ENCODE measurements at regions not wholly inside any gene's neighbourhood (a gene's known extent, or its start where the extent isn't known, plus 50 kb on each side); places are given as distances from the start of the nearest gene placed in this dataset.

GRCh38 chr12:63423839-63424238 lies 244.5 kb downstream of the DPY19L2 start:
- Histone ChIP-seq H3K4me3 (ENCODE audit: low read depth, low read length) (no peak overlapping the region), H3K36me3 (ENCODE audit: control insufficient read depth, insufficient read depth, low read length) (no peaks in the 10 kb centered on the region), H3K27me3 (ENCODE audit: control insufficient read depth, insufficient read depth, low read length) (no peaks in the 10 kb centered on the region)
- TF ChIP-seq, protein P1, sequence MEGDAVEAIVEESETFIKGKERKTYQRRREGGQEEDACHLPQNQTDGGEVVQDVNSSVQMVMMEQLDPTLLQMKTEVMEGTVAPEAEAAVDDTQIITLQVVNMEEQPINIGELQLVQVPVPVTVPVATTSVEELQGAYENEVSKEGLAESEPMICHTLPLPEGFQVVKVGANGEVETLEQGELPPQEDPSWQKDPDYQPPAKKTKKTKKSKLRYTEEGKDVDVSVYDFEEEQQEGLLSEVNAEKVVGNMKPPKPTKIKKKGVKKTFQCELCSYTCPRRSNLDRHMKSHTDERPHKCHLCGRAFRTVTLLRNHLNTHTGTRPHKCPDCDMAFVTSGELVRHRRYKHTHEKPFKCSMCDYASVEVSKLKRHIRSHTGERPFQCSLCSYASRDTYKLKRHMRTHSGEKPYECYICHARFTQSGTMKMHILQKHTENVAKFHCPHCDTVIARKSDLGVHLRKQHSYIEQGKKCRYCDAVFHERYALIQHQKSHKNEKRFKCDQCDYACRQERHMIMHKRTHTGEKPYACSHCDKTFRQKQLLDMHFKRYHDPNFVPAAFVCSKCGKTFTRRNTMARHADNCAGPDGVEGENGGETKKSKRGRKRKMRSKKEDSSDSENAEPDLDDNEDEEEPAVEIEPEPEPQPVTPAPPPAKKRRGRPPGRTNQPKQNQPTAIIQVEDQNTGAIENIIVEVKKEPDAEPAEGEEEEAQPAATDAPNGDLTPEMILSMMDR (IDR thresholded peaks at IDR 0.05; ENCODE audit: insufficient read depth, low read length, severe bottlenecking), result no peak
- DNase-seq (ENCODE audit: low read depth) (no peak), FAIRE-seq (no peak)

GRCh38 chr12:63420206-63420644 lies 248.1 kb downstream of the DPY19L2 start:
- TF ChIP-seq, protein P1 (IDR thresholded peaks at IDR 0.05; ENCODE audit: insufficient read depth, low read length, severe bottlenecking), result peak; percentile 33
- Histone ChIP-seq H3K4me3 (ENCODE audit: low read depth, low read length) (no peak overlapping the region), H3K27me3 (ENCODE audit: control insufficient read depth, insufficient read depth, low read length) (no peaks in the 10 kb centered on the region), H3K36me3 (ENCODE audit: control insufficient read depth, insufficient read depth, low read length) (no peaks in the 10 kb centered on the region)
- DNase-seq (ENCODE audit: low read depth) (peak; percentile 27), FAIRE-seq (no peak)

- Histone ChIP-seq H3K4me3 (ENCODE audit: low read depth, low read length) (no peak overlapping the region), H3K36me3 (ENCODE audit: control insufficient read depth, insufficient read depth, low read length) (no peaks in the 10 kb centered on the region), H3K27me3 (ENCODE audit: control insufficient read depth, insufficient read depth, low read length) (no peaks in the 10 kb centered on the region)
- DNase-seq (ENCODE audit: low read depth) (peak; percentile 83), FAIRE-seq (no peak)
- TF ChIP-seq, protein P1 (IDR thresholded peaks at IDR 0.05; ENCODE audit: insufficient read depth, low read length, severe bottlenecking), result no peak
Measured at GRCh38 chr12:63419154-63419553, 249.1 kb downstream of the DPY19L2 start.

GRCh38 chr12:63416788-63417187 lies 251.5 kb downstream of the DPY19L2 start:
- H3K4me3 ChIP-seq (ENCODE audit: low read depth, low read length), result no peak overlapping the region
- TF ChIP-seq, protein P1 (IDR thresholded peaks at IDR 0.05; ENCODE audit: insufficient read depth, low read length, severe bottlenecking), result no peak
- H3K36me3 ChIP-seq (ENCODE audit: control insufficient read depth, insufficient read depth, low read length), result no peaks in the 10 kb centered on the region
- H3K27me3 ChIP-seq (ENCODE audit: control insufficient read depth, insufficient read depth, low read length), result no peaks in the 10 kb centered on the region
- FAIRE-seq, result no peak
- DNase-seq (ENCODE audit: low read depth), result no peak

GRCh38 chr12:63415357-63415756 lies 252.9 kb downstream of the DPY19L2 start:
- DNase-seq (ENCODE audit: low read depth) (no peak), FAIRE-seq (no peak)
- Histone ChIP-seq H3K36me3 (ENCODE audit: control insufficient read depth, insufficient read depth, low read length) (no peaks in the 10 kb centered on the region), H3K27me3 (ENCODE audit: control insufficient read depth, insufficient read depth, low read length) (no peaks in the 10 kb centered on the region), H3K4me3 (ENCODE audit: low read depth, low read length) (no peak overlapping the region)
- TF ChIP-seq, protein P1 (IDR thresholded peaks at IDR 0.05; ENCODE audit: insufficient read depth, low read length, severe bottlenecking), result no peak

DNA sequence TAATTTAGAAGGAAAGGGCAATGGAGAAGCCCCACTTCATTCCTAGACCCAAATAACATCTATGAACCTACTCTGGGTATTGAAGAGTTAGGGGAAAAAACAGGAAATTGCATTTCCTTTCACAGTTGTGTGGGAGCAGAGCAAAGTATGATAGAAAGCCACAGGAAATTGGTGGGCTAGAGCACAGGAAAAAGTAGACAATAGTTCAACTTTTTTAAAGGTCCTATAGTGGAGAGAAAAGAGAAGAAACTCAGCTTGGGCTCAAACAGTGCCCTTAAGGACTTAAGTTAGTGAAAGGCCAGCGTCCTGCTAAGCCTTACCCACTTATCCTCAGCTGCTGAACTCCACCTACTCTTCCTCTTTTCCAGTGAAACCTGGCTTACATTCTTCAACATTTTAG lies 258.1 kb downstream of the DPY19L2 start:
- TF ChIP-seq, protein P1 (IDR thresholded peaks at IDR 0.05; ENCODE audit: insufficient read depth, low read length, severe bottlenecking), result no peak
- no peaks in the 10 kb centered on the region for H3K36me3 ChIP-seq (ENCODE audit: control insufficient read depth, insufficient read depth, low read length)
- no peaks in the 10 kb centered on the region for H3K27me3 ChIP-seq (ENCODE audit: control insufficient read depth, insufficient read depth, low read length)
- DNase-seq (ENCODE audit: low read depth), result no peak
- no peak for FAIRE-seq
- no peak overlapping the region for H3K4me3 ChIP-seq (ENCODE audit: low read depth, low read length)
